Tongue (tissue), 1 donor: ENCODE measurements at regions not wholly inside any gene's neighbourhood (a gene's known extent, or its start where the extent isn't known, plus 50 kb on each side); places are given as distances from the start of the nearest gene placed in this dataset.

ENCODE experiments used
- DNase-seq: peaks from one replicate; pipeline ENCODE4 v3.0.0-alpha.2; 2015

DNA sequence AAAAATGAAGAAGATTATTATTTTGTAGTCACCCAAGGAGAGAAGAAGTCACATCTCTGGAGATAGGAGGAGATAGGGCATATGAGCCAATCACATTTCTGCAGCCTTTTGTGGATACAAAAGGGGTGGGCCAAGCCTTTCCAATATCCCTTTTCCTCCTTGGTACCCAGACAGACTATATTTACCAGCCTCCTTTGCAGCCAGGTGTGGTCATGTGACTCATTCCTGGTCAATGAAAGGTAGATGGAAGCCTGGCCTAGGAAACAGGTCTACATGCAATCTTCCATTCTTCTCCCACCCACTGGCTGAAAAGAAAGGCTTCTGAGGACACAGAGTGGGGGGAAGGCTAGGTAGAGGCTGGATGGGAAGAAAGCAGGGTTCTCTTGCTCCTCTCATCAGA lies 58.1 kb upstream of the ERG start:
- no peak for DNase-seq

GRCh38 chr21:38561205-38561604 lies 62.9 kb upstream of the ERG start:
- no peak for DNase-seq

DNA sequence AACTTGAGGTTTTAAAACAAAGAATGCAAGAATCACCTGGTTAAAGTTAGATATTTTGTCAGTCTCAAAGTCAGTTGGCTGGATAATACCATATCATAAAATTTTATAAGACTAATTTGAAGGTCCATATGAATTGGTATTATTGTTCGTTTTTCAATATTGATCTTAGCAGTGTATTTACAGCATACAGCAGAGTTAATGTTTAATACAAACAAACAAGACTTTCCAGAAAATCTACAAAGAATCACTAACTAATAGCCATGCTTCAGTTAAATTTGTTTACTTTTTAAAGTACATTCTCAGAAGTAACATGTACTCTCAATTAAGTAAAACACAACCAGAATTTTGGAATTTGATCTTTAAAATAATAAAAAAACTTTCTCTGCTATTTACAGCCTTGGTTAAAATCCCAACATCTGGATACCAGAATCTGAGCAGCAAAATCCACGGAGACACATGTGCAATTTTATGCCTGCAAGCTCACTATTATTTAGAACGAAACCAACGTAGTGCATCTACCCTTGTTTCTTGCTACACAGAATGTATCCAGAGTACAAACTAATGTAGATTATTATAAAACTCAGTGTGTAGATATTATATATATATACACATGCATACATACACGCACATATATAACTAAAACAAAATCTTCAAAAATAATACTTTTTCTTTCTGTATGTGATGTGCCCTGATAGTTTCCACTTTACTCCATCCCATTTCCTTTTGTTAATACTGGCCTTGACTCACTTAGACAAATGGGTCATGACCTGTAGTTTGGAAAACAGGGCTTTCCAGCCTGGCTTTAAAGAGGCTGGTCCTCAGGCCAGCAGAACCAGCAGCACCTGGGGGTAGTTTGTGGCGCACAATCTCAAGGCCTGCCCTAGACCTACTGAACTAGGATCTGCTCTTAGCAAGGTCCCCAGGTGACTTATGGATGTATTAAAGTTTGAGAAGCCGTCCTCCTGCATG lies 63.6 kb upstream of the ERG start:
- peak; percentile 54 for DNase-seq

GRCh38 chr21:38567335-38567969 lies 69.2 kb upstream of the ERG start:
- peak; percentile 85 for DNase-seq

DNA sequence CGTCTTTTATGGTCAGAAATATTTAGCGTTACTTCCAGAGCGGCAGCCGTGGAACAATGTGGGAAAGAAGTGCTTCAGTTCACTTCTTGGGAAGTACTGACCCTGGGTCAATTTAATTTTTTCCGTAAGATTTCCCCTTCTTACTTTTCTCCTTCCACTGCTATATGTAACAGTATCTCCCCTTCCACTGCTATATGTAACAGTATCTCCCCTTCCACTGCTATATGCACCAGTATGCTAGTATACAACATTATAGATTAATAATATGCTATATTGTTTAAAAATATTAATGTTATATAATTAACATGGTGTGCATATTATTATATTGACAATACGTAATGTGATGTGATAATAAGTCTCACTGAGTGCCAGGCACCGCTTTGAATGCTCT lies 69.7 kb upstream of the ERG start:
- DNase-seq = no peak

GRCh38 chr21:38569733-38570132 lies 71.5 kb upstream of the ERG start:
- no peak for DNase-seq

- peak; percentile 56 for DNase-seq
Measured at GRCh38 chr21:38570596-38570995, 72.3 kb upstream of the ERG start.

DNA sequence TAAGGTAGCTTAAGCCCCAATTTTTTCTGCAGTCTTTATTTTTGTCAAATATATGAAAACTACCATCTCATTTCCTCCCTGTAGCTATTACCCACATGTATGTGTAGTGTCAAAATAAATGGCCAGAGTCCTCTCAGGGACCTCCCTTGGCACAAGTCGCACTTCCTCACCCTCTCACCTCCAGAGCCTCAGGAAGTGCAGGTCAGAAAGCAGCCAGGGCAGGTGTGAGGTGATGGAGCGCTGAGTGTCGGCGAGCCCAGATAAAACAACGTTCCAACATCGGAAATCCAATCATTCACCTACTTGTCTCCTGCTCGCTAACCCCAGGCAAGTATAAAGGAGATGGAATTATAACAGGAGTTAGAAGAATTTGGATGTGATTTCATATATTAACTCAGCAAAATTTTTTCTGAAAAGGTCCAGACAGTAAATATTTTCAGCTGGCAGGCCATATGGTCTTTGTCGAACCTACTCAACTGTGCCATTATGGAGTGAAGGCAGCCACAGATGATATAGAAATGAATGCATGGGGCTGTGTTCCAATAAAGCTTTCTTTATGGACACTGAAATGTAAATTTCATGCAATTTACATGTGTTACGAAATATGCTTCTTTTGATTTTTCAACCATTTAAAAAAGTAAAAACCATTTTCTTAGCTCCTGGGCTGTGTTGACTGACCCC lies 76.8 kb upstream of the ERG start:
- no peak for DNase-seq

DNA sequence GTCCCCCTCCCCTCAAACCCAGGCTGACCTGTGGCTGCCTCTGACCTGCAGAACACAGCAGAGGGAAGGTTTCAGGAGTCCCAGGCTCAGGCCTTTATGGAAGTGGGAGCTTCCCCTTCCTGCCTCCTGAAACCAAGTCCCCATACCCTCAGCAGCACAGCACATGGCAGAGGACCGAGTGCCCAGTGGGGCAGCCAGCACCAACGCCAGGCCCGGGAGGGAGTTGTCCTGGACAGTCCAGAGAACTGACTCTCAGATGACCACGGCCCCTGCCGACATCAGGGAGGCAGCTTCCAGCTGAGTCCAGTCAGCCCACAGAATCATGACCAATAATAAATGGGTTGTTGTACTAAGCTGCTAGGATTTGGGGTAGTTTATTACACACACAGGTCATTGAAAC lies 79.6 kb upstream of the ERG start:
- DNase-seq = no peak

- DNase-seq = no peak
Measured at GRCh38 chr21:38590449-38591217, 92.4 kb upstream of the ERG start.

GRCh38 chr21:38591218-38591537 lies 92.9 kb upstream of the ERG start:
- no peak for DNase-seq

DNA sequence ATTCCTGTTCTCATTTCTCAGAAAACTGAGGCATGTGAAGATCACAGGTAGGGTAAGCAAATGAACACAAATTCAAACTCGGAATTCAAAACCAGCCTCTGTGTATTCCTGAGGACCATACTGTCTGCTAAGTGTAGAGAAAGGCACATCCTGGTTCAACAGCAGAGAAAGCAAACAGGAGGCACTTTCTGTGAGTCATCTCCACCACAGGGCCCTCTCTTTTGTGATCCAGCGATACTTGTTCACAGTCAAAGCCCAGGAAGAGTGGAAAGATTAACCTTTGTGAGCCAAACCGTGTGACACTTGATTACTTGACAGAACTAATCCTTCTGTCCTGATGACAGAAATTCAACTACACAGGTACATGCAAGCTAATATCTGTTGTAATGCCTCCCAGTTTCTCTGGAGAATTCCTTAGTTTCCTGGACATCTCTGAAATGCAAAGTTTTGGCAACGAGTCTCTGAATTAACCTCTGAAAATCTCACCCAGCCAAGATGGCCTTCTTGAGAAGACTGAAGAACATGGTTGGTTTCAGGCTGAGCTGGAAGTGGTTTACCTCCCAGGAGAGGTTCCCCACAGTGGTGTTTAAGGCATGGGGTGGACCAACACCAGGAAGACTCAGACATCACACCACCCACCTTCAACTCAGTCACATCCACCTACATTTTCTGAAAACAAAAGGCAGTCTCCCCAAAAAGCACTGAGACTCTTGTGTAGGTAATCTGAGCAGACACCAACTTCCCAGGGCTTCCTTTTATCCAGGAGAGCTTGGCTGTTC lies 98.2 kb upstream of the ERG start:
- peak; percentile 29 for DNase-seq

DNA sequence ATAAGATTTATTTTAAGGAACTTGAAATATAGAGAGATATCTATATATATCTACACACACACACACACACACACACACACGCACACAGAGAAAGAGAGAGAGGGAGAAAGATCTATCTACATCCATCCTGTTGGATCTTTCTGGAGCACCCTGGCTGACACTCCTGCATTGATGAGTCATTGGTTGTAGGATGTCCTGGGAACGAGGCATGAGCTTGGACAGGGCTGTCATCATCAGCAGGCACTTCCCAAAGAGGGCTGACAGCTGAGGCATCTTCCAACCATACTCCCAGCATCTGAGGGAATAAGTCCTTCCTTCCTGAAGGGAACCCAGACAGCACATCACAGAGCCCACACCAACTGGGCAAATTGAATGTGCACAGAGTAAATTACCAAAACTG lies 99.1 kb upstream of the ERG start:
- DNase-seq = no peak

DNA sequence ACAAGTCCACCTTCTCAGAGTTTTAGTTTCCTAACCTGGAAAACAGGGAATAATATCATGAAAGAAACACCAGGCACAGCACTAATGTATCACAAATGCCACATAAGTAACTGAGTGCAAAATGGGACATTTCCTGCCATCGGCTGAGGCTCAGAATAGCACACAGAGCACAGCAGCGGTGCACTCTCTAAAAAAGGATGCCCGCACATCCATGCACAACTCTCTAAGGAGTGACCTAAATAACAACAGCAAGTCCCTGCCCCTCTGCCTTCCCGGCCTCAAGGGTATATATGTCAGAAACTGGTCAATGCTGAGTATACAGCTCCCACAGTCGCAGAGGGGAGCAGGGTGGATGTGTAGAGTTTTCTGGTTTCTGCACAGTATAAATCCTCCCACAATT lies 100.1 kb upstream of the ERG start:
- DNase-seq = no peak

DNA sequence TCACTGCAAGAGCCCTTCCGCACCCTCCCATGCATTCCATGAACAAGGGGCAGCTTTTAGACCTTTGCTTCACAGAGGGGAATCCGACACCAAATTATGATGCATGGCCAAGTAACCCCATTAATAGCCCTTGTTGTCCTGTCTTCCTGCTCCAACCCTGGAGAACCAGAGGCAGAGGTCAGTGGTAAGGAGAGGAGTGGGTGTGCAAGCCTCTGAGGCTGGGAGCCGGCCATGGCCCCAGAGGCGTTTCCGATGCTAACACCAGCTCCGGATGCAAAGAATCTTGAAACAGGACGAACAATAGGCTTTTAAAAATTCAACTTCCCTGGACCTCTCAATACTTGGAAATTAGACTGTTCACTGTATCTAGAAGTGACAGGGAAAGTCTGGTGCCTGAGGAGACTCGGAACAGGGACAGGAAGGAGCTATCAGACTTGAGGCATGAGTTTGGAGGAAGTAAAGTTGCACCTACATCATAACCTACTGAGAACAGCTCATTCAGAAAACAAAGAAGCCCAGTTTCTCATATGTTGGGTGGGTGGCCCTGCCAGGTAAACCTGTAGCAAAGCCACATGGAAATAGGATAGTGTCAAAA lies 101.2 kb upstream of the ERG start:
- no peak for DNase-seq

DNA sequence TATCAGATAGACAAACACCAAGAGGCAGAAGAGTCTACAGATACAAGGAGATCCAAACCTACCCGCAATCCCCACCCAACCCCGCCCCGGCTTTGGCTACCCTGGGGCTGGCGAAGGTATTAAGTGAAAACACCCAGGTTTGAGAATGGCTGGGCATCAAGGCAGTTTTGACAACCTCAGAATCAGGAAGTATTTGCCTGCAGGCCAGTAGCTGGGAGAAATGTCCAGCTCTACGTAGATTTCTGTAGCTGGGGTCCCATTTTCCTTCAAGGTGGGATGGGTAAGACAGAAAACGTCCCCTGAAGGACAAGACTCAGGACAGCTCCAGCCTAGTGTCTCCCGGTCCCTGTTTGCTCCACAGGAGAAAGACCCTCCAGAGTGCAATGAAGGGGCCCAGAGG lies 101.8 kb upstream of the ERG start:
- no peak for DNase-seq

DNA sequence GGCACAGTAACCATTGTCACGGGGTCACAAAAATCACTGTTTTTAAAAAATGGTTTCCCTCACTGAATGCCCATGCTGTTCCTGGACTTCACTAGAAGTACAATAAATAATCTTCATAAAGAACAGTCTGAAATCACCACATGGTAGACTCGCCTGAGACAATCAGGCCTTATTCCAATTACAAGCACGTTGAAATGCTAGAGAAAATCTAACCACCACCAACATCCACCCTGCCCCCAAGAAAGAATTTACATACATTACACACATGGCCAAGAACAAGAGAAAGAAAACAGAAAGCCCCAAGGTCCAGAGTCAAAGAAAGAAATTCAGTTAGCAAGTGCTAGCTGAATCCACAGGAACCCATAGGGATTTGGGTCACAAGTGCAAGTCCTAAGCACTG lies 107.0 kb upstream of the ERG start:
- no peak for DNase-seq

GRCh38 chr21:38609580-38609979 lies 111.3 kb upstream of the ERG start:
- no peak for DNase-seq

DNA sequence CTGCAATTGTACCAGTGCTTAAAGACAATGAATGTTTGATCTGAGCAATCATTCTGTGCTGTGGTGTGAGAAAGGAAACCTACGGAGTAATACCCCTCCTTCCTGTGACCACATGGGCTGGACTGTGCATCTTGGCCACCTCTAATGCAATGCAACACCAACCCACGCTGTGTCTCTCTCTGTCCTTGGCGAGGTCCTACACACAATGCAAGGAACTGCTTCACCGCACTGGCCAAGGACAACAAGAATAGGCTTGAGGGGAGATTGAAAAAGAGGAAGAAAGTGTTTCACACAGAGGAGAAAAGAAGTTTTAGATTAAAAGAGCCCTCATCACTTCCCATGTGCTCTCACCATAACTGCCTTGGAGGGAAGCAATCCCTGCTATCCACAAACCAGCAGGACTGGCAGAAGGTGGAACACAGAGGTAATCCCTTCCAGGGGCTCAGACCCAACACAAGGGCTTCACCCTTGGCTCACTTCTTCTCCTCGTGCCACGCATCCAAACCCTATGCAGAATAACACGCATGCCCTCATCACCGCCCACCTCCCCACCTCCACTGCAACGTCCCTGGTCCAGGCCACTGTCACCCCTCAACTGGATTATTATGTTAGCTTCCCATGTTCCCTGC lies 112.5 kb upstream of the ERG start:
- no peak for DNase-seq

- DNase-seq = no peak
Measured at GRCh38 chr21:38611277-38611676, 113.0 kb upstream of the ERG start.

DNA sequence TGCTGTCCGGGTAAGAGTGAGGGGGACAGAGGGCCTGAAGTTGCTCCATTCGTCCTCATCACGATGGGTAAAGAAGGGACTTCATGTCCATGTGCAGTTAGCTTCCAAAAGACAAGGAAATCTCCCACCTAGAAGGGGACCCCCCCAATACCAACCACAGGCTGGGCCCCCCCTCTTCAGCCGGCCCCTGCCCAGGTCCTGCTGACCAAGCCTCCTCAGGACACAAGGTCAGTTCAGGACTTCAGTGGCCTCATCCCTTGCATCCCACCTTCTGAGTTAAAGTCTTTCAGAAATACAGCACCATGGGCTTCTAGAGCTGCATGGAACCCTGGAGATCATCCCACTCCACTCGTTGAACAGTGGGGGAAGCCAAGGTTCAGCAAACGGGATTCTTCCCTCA lies 115.4 kb upstream of the ERG start:
- no peak for DNase-seq
